ENCODE measurements at regions not wholly inside any gene's neighbourhood (a gene's known extent, or its start where the extent isn't known, plus 50 kb on each side); places are given as distances from the start of the nearest gene placed in this dataset.

DNA sequence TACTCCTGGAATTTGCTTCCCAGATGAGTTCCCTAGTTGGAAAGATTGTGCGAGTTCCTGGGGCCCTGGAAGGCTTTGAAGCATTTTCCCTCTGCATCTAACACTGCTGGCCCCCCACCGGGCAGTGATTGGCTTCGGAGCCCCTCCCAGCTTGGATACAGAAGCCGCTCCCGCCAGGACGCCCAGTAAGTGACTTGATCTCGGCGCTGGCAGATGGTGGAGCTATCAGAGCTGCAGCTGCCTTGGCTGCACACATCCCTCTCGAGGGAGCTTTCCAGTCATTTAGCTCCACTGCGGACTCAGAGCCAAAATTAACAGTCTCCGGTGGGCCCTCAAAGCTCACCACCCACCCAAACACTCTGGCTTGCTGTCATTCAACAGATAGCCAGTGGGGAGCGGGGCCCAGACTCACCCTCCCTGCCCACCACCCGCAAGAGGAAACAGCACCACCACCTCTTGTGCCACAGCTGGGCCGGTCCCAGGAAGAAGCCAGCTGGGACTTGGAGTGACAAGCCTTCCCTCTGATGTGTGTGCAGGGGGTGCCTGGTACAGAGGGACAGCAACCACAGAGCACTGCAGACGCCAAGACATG, 162.3 kb downstream of the TRIM29 start:
- intact Hi-C loops (cut with micrococcal nuclease): no loop called here
- H3K4me3 ChIP-seq (replicated peaks in 1 of 3; ENCODE audit: low read depth in 2 of 3, low read length in 3 of 3): no peak overlapping the region
- H3K9me3 ChIP-seq (replicated peaks in 1 of 2; ENCODE audit: control insufficient read depth in 1 of 2, insufficient read depth in 1 of 2, low read length in 2 of 2): no peaks in the 10 kb centered on the region
- H3K79me2 ChIP-seq (ENCODE audit: insufficient read depth, low read length): no peaks in the 10 kb centered on the region
- H3K9ac ChIP-seq (ENCODE audit: insufficient read depth, low read length, poor library complexity, severe bottlenecking): no peak overlapping the region
- peaks cover 7 to 28% (median 25%) of the 10 kb centered on the region in 3 donors for H3K27me3 Mint-ChIP-seq (ENCODE audit: low read depth in 3 of 3)
- no peaks in the 10 kb centered on the region for H3K36me3 Mint-ChIP-seq
- H3K4me1 Mint-ChIP-seq: no peaks in the 10 kb centered on the region
- no peak overlapping the region for H3K27ac Mint-ChIP-seq
- H3K4me1 ChIP-seq (ENCODE audit: control insufficient read depth in 1 of 2, insufficient read depth in 2 of 2, low read length in 2 of 2): no peaks in the 10 kb centered on the region
- no peak for DNase-seq
- no peak overlapping the region for H3K4me3 Mint-ChIP-seq
- H3K27ac ChIP-seq (ENCODE audit: low read depth in 1 of 2, low read length in 2 of 2): no peak overlapping the region
- WGBS (ENCODE audit: insufficient coverage): 46% methylated on average over 13 of the region's 15 CpGs
- H4K20me1 ChIP-seq (ENCODE audit: insufficient read depth, low read length): no peaks in the 10 kb centered on the region
- H3K4me2 ChIP-seq (replicated peaks; ENCODE audit: extremely low read depth, low read length, poor library complexity, severe bottlenecking): no peak overlapping the region
- H2AFZ ChIP-seq (ENCODE audit: insufficient read depth, low read depth, low read length, poor library complexity, severe bottlenecking): no peak overlapping the region
- H3K9me3 Mint-ChIP-seq: peaks cover 0 to 4% (median 0%) of the 10 kb centered on the region in 7 donors
- H3K36me3 ChIP-seq (replicated peaks in 1 of 2; ENCODE audit: control insufficient read depth in 1 of 2, insufficient read depth in 2 of 2, low read length in 2 of 2): no peaks in the 10 kb centered on the region
- H3K27me3 ChIP-seq (ENCODE audit: control insufficient read depth in 2 of 2, insufficient read depth in 2 of 2, low read length in 2 of 2): peaks cover 0 to 10% of the 10 kb centered on the region in 2 donors
- TF ChIP-seq, protein P1, sequence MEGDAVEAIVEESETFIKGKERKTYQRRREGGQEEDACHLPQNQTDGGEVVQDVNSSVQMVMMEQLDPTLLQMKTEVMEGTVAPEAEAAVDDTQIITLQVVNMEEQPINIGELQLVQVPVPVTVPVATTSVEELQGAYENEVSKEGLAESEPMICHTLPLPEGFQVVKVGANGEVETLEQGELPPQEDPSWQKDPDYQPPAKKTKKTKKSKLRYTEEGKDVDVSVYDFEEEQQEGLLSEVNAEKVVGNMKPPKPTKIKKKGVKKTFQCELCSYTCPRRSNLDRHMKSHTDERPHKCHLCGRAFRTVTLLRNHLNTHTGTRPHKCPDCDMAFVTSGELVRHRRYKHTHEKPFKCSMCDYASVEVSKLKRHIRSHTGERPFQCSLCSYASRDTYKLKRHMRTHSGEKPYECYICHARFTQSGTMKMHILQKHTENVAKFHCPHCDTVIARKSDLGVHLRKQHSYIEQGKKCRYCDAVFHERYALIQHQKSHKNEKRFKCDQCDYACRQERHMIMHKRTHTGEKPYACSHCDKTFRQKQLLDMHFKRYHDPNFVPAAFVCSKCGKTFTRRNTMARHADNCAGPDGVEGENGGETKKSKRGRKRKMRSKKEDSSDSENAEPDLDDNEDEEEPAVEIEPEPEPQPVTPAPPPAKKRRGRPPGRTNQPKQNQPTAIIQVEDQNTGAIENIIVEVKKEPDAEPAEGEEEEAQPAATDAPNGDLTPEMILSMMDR (IDR thresholded peaks at IDR 0.05): no peak

DNA sequence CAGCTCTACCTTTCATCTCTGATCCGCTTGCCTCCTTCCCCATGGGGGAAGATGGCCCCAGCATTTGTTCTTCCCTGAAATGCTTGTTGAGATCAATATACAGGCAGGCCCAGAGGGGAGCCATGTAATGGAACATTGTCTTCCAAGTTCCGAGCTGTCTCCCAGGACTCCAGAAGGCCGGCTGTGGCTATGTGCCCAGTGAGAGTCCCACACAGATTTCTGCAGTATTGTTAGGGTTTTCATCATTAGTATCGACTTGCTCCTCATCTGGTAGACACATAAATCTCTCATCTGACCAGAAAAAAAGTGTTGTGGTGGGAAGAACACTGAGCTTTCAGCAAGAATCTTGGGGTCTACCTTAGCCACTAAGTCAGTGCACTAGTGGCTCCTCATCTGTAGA, 163.4 kb downstream of the TRIM29 start:
- Histone ChIP-seq H3K36me3 (replicated peaks in 1 of 2; ENCODE audit: control insufficient read depth in 1 of 2, insufficient read depth in 2 of 2, low read length in 2 of 2) (no peaks in the 10 kb centered on the region), H3K4me2 (replicated peaks; ENCODE audit: extremely low read depth, low read length, poor library complexity, severe bottlenecking) (no peak overlapping the region), H3K27ac (ENCODE audit: low read depth in 1 of 2, low read length in 2 of 2) (no peak overlapping the region), H3K9ac (ENCODE audit: insufficient read depth, low read length, poor library complexity, severe bottlenecking) (no peak overlapping the region), H2AFZ (ENCODE audit: insufficient read depth, low read depth, low read length, poor library complexity, severe bottlenecking) (no peak overlapping the region), H3K4me3 (replicated peaks in 1 of 3; ENCODE audit: low read depth in 2 of 3, low read length in 3 of 3) (no peak overlapping the region), H3K4me1 (ENCODE audit: control insufficient read depth in 1 of 2, insufficient read depth in 2 of 2, low read length in 2 of 2) (no peaks in the 10 kb centered on the region), H3K27me3 (ENCODE audit: control insufficient read depth in 2 of 2, insufficient read depth in 2 of 2, low read length in 2 of 2) (peaks cover 0 to 10% of the 10 kb centered on the region in 2 donors), H3K9me3 (replicated peaks in 1 of 2; ENCODE audit: control insufficient read depth in 1 of 2, insufficient read depth in 1 of 2, low read length in 2 of 2) (no peaks in the 10 kb centered on the region), H3K79me2 (ENCODE audit: insufficient read depth, low read length) (no peaks in the 10 kb centered on the region), H4K20me1 (ENCODE audit: insufficient read depth, low read length) (no peaks in the 10 kb centered on the region)
- Mint-ChIP-seq H3K4me1 (no peaks in the 10 kb centered on the region), H3K27ac (no peak overlapping the region), H3K9me3 (peaks cover 0 to 4% (median 0%) of the 10 kb centered on the region in 7 donors), H3K27me3 (ENCODE audit: low read depth in 3 of 3) (peaks cover 11 to 28% (median 20%) of the 10 kb centered on the region in 3 donors), H3K36me3 (no peaks in the 10 kb centered on the region), H3K4me3 (no peak overlapping the region)
- TF ChIP-seq, protein P1 (IDR thresholded peaks at IDR 0.05): no peak
- intact Hi-C loops (cut with micrococcal nuclease): no loop called here
- WGBS (ENCODE audit: insufficient coverage): 92% methylated on average over 2 of the region's 4 CpGs
- no peak for DNase-seq
